Muscle layer of colon (tissue), 2 donors: ENCODE measurements at regions not wholly inside any gene's neighbourhood (a gene's known extent, or its start where the extent isn't known, plus 50 kb on each side); places are given as distances from the start of the nearest gene placed in this dataset.

Experiments used
- H3K27ac ChIP-seq: one replicate; pipeline ENCODE4 v1.7.0; 2013; ENCODE audit warnings: low read depth, mild to moderate bottlenecking, low read length, moderate library complexity
- H3K27me3 ChIP-seq, 2 donors: one replicate each; pipeline ENCODE4 v1.7.0; 2013; ENCODE audit warnings: low read length in 2 of 2, mild to moderate bottlenecking in 2 of 2; ENCODE audit not compliant: insufficient read depth in 2 of 2, control insufficient read depth in 1 of 2
- H3K36me3 ChIP-seq: one replicate; pipeline ENCODE4 v1.7.0; 2013; ENCODE audit warnings: mild to moderate bottlenecking, low read length; ENCODE audit not compliant: insufficient read depth
- H3K4me1 ChIP-seq: one replicate; pipeline ENCODE4 v1.7.0; 2013; ENCODE audit warnings: mild to moderate bottlenecking, low read length; ENCODE audit not compliant: insufficient read depth
- H3K4me3 ChIP-seq, 2 donors: one replicate each; pipeline ENCODE4 v1.7.0; 2013; ENCODE audit warnings: low read length in 2 of 2, low read depth in 1 of 2, mild to moderate bottlenecking in 1 of 2, moderate library complexity in 1 of 2
- H3K9ac ChIP-seq: one replicate; pipeline ENCODE4 v1.7.0; 2013; ENCODE audit warnings: low read length
- H3K9me3 ChIP-seq: one replicate; pipeline ENCODE4 v1.7.0; 2013; ENCODE audit warnings: mild to moderate bottlenecking, low read length
- donor health status: abdominal sarcoma.
- donor health status: Adenocarcinoma of cecum.

GRCh38 chrX:14476205-14476604, 53.1 kb upstream of the GLRA2 start:
- Histone ChIP-seq H3K36me3 (no peaks in the 10 kb centered on the region), H3K9me3 (no peaks in the 10 kb centered on the region), H3K4me1 (peaks cover 9% of the 10 kb centered on the region), H3K9ac (no peak overlapping the region), H3K27ac (no peak overlapping the region), H3K4me3 (no peak overlapping the region), H3K27me3 (no peaks in the 10 kb centered on the region)

- H3K9me3 ChIP-seq = no peaks in the 10 kb centered on the region
- H3K4me1 ChIP-seq = no peaks in the 10 kb centered on the region
- H3K27ac ChIP-seq = no peak overlapping the region
- no peaks in the 10 kb centered on the region for H3K36me3 ChIP-seq
- H3K27me3 ChIP-seq = no peaks in the 10 kb centered on the region
- no peak overlapping the region for H3K9ac ChIP-seq
- H3K4me3 ChIP-seq = no peak overlapping the region
These were observed 79.6 kb upstream of the GLRA2 start for GRCh38 chrX:14449773-14450172.

- Histone ChIP-seq H3K4me3 (no peak overlapping the region), H3K36me3 (no peaks in the 10 kb centered on the region), H3K4me1 (no peaks in the 10 kb centered on the region)
These were observed 80.9 kb upstream of the GLRA2 start for GRCh38 chrX:14448406-14448805.

GRCh38 chrX:14440106-14440505, 89.2 kb upstream of the GLRA2 start:
- H3K4me1 ChIP-seq = no peaks in the 10 kb centered on the region
- no peak overlapping the region for H3K9ac ChIP-seq
- H3K27me3 ChIP-seq = no peaks in the 10 kb centered on the region
- no peaks in the 10 kb centered on the region for H3K36me3 ChIP-seq
- no peaks in the 10 kb centered on the region for H3K9me3 ChIP-seq
- no peak overlapping the region for H3K4me3 ChIP-seq
- H3K27ac ChIP-seq = no peak overlapping the region

More at GRCh38 chrX:14448406-14448805, 80.9 kb upstream of the GLRA2 start:
- no peak overlapping the region for H3K27ac ChIP-seq
- no peak overlapping the region for H3K9ac ChIP-seq
- H3K27me3 ChIP-seq = no peaks in the 10 kb centered on the region
- no peaks in the 10 kb centered on the region for H3K9me3 ChIP-seq

GRCh38 chrX:14427614-14428013, 101.7 kb upstream of the GLRA2 start:
- Histone ChIP-seq H3K9me3 (no peaks in the 10 kb centered on the region), H3K27ac (no peak overlapping the region), H3K36me3 (no peaks in the 10 kb centered on the region), H3K27me3 (peaks cover 0 to 3% of the 10 kb centered on the region in 2 donors), H3K4me3 (no peak overlapping the region), H3K4me1 (no peaks in the 10 kb centered on the region), H3K9ac (no peak overlapping the region)

GRCh38 chrX:14420841-14421240, 108.5 kb upstream of the GLRA2 start:
- no peaks in the 10 kb centered on the region for H3K9me3 ChIP-seq

GRCh38 chrX:14412686-14413085, 116.7 kb upstream of the GLRA2 start:
- Histone ChIP-seq H3K27me3 (no peaks in the 10 kb centered on the region), H3K9ac (no peak overlapping the region), H3K4me3 (no peak overlapping the region), H3K27ac (no peak overlapping the region), H3K4me1 (no peaks in the 10 kb centered on the region), H3K36me3 (no peaks in the 10 kb centered on the region), H3K9me3 (no peaks in the 10 kb centered on the region)

More at GRCh38 chrX:14420841-14421240, 108.5 kb upstream of the GLRA2 start:
- no peak overlapping the region for H3K27ac ChIP-seq
- H3K36me3 ChIP-seq = no peaks in the 10 kb centered on the region
- H3K9ac ChIP-seq = no peak overlapping the region
- no peaks in the 10 kb centered on the region for H3K4me1 ChIP-seq
- no peaks in the 10 kb centered on the region for H3K27me3 ChIP-seq
- H3K4me3 ChIP-seq = no peak overlapping the region

- no peak overlapping the region for H3K9ac ChIP-seq
- no peak overlapping the region for H3K27ac ChIP-seq
- no peaks in the 10 kb centered on the region for H3K27me3 ChIP-seq
- no peaks in the 10 kb centered on the region for H3K36me3 ChIP-seq
- H3K4me1 ChIP-seq = no peaks in the 10 kb centered on the region
- no peak overlapping the region for H3K4me3 ChIP-seq
- no peaks in the 10 kb centered on the region for H3K9me3 ChIP-seq
These were observed 118.0 kb upstream of the GLRA2 start for GRCh38 chrX:14411326-14411725.

GRCh38 chrX:14409341-14409740, 120.0 kb upstream of the GLRA2 start:
- no peaks in the 10 kb centered on the region for H3K9me3 ChIP-seq
- H3K9ac ChIP-seq = no peak overlapping the region
- H3K4me1 ChIP-seq = no peaks in the 10 kb centered on the region
- no peaks in the 10 kb centered on the region for H3K36me3 ChIP-seq
- no peak overlapping the region for H3K4me3 ChIP-seq
- H3K27me3 ChIP-seq = no peaks in the 10 kb centered on the region
- H3K27ac ChIP-seq = no peak overlapping the region

- Histone ChIP-seq H3K9ac (no peak overlapping the region), H3K4me1 (no peaks in the 10 kb centered on the region), H3K4me3 (no peak overlapping the region), H3K9me3 (no peaks in the 10 kb centered on the region), H3K27me3 (no peaks in the 10 kb centered on the region), H3K27ac (no peak overlapping the region), H3K36me3 (no peaks in the 10 kb centered on the region)
These were observed 123.1 kb upstream of the GLRA2 start for GRCh38 chrX:14406225-14406624.

GRCh38 chrX:14398725-14399124, 130.6 kb upstream of the GLRA2 start:
- no peak overlapping the region for H3K27ac ChIP-seq

GRCh38 chrX:14389682-14390081, 139.7 kb upstream of the GLRA2 start:
- Histone ChIP-seq H3K27me3 (no peaks in the 10 kb centered on the region), H3K4me3 (no peak overlapping the region), H3K36me3 (no peaks in the 10 kb centered on the region), H3K9me3 (no peaks in the 10 kb centered on the region), H3K9ac (no peak overlapping the region), H3K27ac (no peak overlapping the region), H3K4me1 (no peaks in the 10 kb centered on the region)

More at GRCh38 chrX:14398725-14399124, 130.6 kb upstream of the GLRA2 start:
- no peaks in the 10 kb centered on the region for H3K27me3 ChIP-seq
- H3K9me3 ChIP-seq = no peaks in the 10 kb centered on the region
- H3K36me3 ChIP-seq = no peaks in the 10 kb centered on the region
- no peaks in the 10 kb centered on the region for H3K4me1 ChIP-seq
- H3K4me3 ChIP-seq = no peak overlapping the region
- no peak overlapping the region for H3K9ac ChIP-seq
